HEK293 (cell line): ENCODE measurements at regions not wholly inside any gene's neighbourhood (a gene's known extent, or its start where the extent isn't known, plus 50 kb on each side); places are given as distances from the start of the nearest gene placed in this dataset.

ENCODE experiments used
- CTCF ChIA-PET: fragments of 350-600 bp; formaldehyde crosslinking; extraction: SDS; loops from one replicate; lab custom pipeline; 2021; ENCODE audit warnings: antibody characterized with exemption; lab: Yijun Ruan, JAX
- POLR2A ChIA-PET: fragments of 300-600 bp; formaldehyde crosslinking; extraction: SDS; loops from one replicate; lab custom pipeline; 2020; ENCODE audit warnings: antibody characterized with exemption, inconsistent platforms; lab: Yijun Ruan, JAX
- H3K27ac ChIP-seq: fragments of 200-500 bp; sonication (Bioruptor generic); 2 replicates; pipeline ENCODE4 v1.5.1; 2014; ENCODE audit warnings: low read depth, low read length, control low read depth, inconsistent platforms; ENCODE audit errors: extremely low read depth
- H3K36me3 ChIP-seq, 2 experiments: fragments of 200-500 bp in 1 of 2; sonication (Bioruptor generic) in 1 of 2; 1 replicate in 1 of 2; 2 replicates in 1 of 2; pipeline ENCODE4 v1.5.1; 2014 to 2017; ENCODE audit warnings: inconsistent platforms in 2 of 2, low read length in 2 of 2; ENCODE audit not compliant: control insufficient read depth in 2 of 2, insufficient read depth in 1 of 2
- H3K4me1 ChIP-seq: fragments of 200-500 bp; sonication (Bioruptor generic); 2 replicates; pipeline ENCODE4 v1.5.1; 2014; ENCODE audit warnings: mild to moderate bottlenecking, low read length, inconsistent platforms; ENCODE audit not compliant: control insufficient read depth, insufficient read depth
- H3K4me3 ChIP-seq: 2 replicates; pipeline ENCODE4 v1.5.1; 2011; ENCODE audit warnings: low read depth, mild to moderate bottlenecking, control low read depth, low read length, moderate library complexity
- H3K9me3 ChIP-seq: fragments of 200-500 bp; sonication (Bioruptor generic); 2 replicates; pipeline ENCODE4 v1.5.1; 2014; ENCODE audit warnings: low read depth, low read length, inconsistent platforms; ENCODE audit not compliant: control insufficient read depth, insufficient read depth
- BCL11A ChIP-seq: fragments of 450-650 bp; formaldehyde crosslinking; IDR thresholded peaks from 2 replicates; pipeline ENCODE4 v1.5.1; 2016; ENCODE audit warnings: low read depth, missing biosample characterization, missing genetic modification characterization
- EGR2 ChIP-seq: fragments of 450-650 bp; formaldehyde crosslinking; IDR thresholded peaks from 2 replicates; pipeline ENCODE4 v1.5.1; 2016; ENCODE audit warnings: low read depth, missing biosample characterization, missing genetic modification characterization
- GLI4 ChIP-seq: fragments of 450-650 bp; formaldehyde crosslinking; IDR thresholded peaks from 2 replicates; pipeline ENCODE4 v1.5.1; 2016; ENCODE audit warnings: missing biosample characterization, missing genetic modification characterization
- GLIS1 ChIP-seq: fragments of 450-650 bp; formaldehyde crosslinking; IDR thresholded peaks from 2 replicates; pipeline ENCODE4 v1.5.1; 2016; ENCODE audit warnings: missing biosample characterization, missing genetic modification characterization
- KLF10 ChIP-seq: fragments of 450-650 bp; IDR thresholded peaks from 2 replicates; pipeline ENCODE4 v1.5.1; 2018; ENCODE audit warnings: missing biosample characterization, mild to moderate bottlenecking, missing genetic modification characterization
- SETDB1 ChIP-seq: IDR thresholded peaks from one replicate; pipeline ENCODE4 v1.6.1; 2017; ENCODE audit warnings: mild to moderate bottlenecking, low read length, moderate library complexity, mixed read lengths; ENCODE audit not compliant: insufficient read length
- ZBTB20 ChIP-seq: fragments of 450-650 bp; formaldehyde crosslinking; IDR thresholded peaks from 2 replicates; pipeline ENCODE4 v1.5.1; 2016; ENCODE audit warnings: missing biosample characterization, missing genetic modification characterization
- ZEB2 ChIP-seq: fragments of 450-650 bp; formaldehyde crosslinking; IDR thresholded peaks from 2 replicates; pipeline ENCODE4 v1.5.1; 2016; ENCODE audit warnings: missing biosample characterization, missing genetic modification characterization
- ZNF140 ChIP-seq: fragments of 450-650 bp; formaldehyde crosslinking; IDR thresholded peaks from 2 replicates; pipeline ENCODE4 v1.5.1; 2016; ENCODE audit warnings: missing biosample characterization, missing genetic modification characterization
- ZNF146 ChIP-seq: fragments of 450-650 bp; formaldehyde crosslinking; IDR thresholded peaks from 2 replicates; pipeline ENCODE4 v1.5.1; 2016; ENCODE audit warnings: missing biosample characterization, missing genetic modification characterization
- ZNF155 ChIP-seq: fragments of 450-650 bp; formaldehyde crosslinking; IDR thresholded peaks from 2 replicates; pipeline ENCODE4 v1.5.1; 2016; ENCODE audit warnings: missing biosample characterization, missing genetic modification characterization
- ZNF169 ChIP-seq: fragments of 450-650 bp; formaldehyde crosslinking; IDR thresholded peaks from 2 replicates; pipeline ENCODE4 v1.5.1; 2016; ENCODE audit warnings: missing biosample characterization, missing genetic modification characterization
- ZNF24 ChIP-seq: fragments of 450-650 bp; formaldehyde crosslinking; IDR thresholded peaks from 2 replicates; pipeline ENCODE4 v1.5.1; 2016; ENCODE audit warnings: missing biosample characterization, missing genetic modification characterization
- ZNF311 ChIP-seq: fragments of 450-650 bp; formaldehyde crosslinking; IDR thresholded peaks from 2 replicates; pipeline ENCODE4 v1.5.1; 2017; ENCODE audit warnings: missing biosample characterization, missing genetic modification characterization, borderline replicate concordance
- ZNF335 ChIP-seq: fragments of 450-650 bp; formaldehyde crosslinking; conservative IDR thresholded peaks from 2 replicates; pipeline ENCODE4 v1.5.1; 2016; ENCODE audit warnings: missing biosample characterization, missing genetic modification characterization
- ZNF473 ChIP-seq: fragments of 450-650 bp; formaldehyde crosslinking; IDR thresholded peaks from 2 replicates; pipeline ENCODE4 v1.5.1; 2017; ENCODE audit warnings: missing biosample characterization, missing genetic modification characterization
- ZNF529 ChIP-seq: fragments of 450-650 bp; formaldehyde crosslinking; IDR thresholded peaks from 2 replicates; pipeline ENCODE4 v1.5.1; 2017; ENCODE audit warnings: missing genetic modification characterization, missing biosample characterization; ENCODE audit not compliant: insufficient replicate concordance
- ZNF561 ChIP-seq: fragments of 450-650 bp; IDR thresholded peaks from 2 replicates; pipeline ENCODE4 v1.5.1; 2018; ENCODE audit warnings: missing biosample characterization, missing genetic modification characterization, borderline replicate concordance
- ZNF600 ChIP-seq: fragments of 450-650 bp; formaldehyde crosslinking; IDR thresholded peaks from 2 replicates; pipeline ENCODE4 v1.5.1; 2016; ENCODE audit warnings: missing biosample characterization, missing genetic modification characterization
- ZNF610 ChIP-seq: fragments of 450-650 bp; formaldehyde crosslinking; IDR thresholded peaks from 2 replicates; pipeline ENCODE4 v1.5.1; 2016; ENCODE audit warnings: missing biosample characterization, missing genetic modification characterization, borderline replicate concordance
- ZNF660 ChIP-seq: fragments of 450-650 bp; IDR thresholded peaks from 2 replicates; pipeline ENCODE4 v1.5.1; 2018; ENCODE audit warnings: missing biosample characterization, mild to moderate bottlenecking, missing genetic modification characterization
- ZNF768 ChIP-seq: fragments of 450-650 bp; formaldehyde crosslinking; IDR thresholded peaks from 2 replicates; pipeline ENCODE4 v1.5.1; 2018; ENCODE audit warnings: missing biosample characterization, mild to moderate bottlenecking, missing genetic modification characterization
- ZNF785 ChIP-seq: fragments of 450-650 bp; formaldehyde crosslinking; IDR thresholded peaks from 2 replicates; pipeline ENCODE4 v1.5.1; 2016; ENCODE audit warnings: missing biosample characterization, missing genetic modification characterization
- ZNF791 ChIP-seq: fragments of 450-650 bp; formaldehyde crosslinking; IDR thresholded peaks from 2 replicates; pipeline ENCODE4 v1.5.1; 2016; ENCODE audit warnings: missing biosample characterization, missing genetic modification characterization
- ZSCAN16 ChIP-seq: fragments of 450-650 bp; formaldehyde crosslinking; IDR thresholded peaks from 2 replicates; pipeline ENCODE4 v1.5.1; 2016; ENCODE audit warnings: missing biosample characterization, missing genetic modification characterization
- ZSCAN23 ChIP-seq: fragments of 450-650 bp; formaldehyde crosslinking; IDR thresholded peaks from 2 replicates; pipeline ENCODE4 v1.5.1; 2016; ENCODE audit warnings: missing biosample characterization, missing genetic modification characterization
- ZSCAN30 ChIP-seq: fragments of 450-650 bp; IDR thresholded peaks from 2 replicates; pipeline ENCODE4 v1.5.1; 2018; ENCODE audit warnings: missing biosample characterization, mild to moderate bottlenecking, missing genetic modification characterization, moderate library complexity
- ZSCAN4 ChIP-seq: fragments of 450-650 bp; formaldehyde crosslinking; IDR thresholded peaks from 2 replicates; pipeline ENCODE4 v1.5.1; 2017; ENCODE audit warnings: missing biosample characterization, missing genetic modification characterization
- TF ChIP-seq, protein P1 (sequence below): fragments of 450-650 bp; formaldehyde crosslinking; IDR thresholded peaks from 2 replicates; pipeline ENCODE4 v1.5.1; 2016; ENCODE audit warnings: missing biosample characterization, missing genetic modification characterization
- TF ChIP-seq, protein P2 (sequence below): sonication (generic); formaldehyde crosslinking; IDR thresholded peaks from 2 replicates; pipeline ENCODE4 v1.8.1; 2022; ENCODE audit warnings: mild to moderate bottlenecking, moderate library complexity, missing genetic modification reagents
- TF ChIP-seq, protein P3 (sequence below): fragments of 450-650 bp; formaldehyde crosslinking; IDR thresholded peaks from 2 replicates; pipeline ENCODE4 v1.5.0; 2017; ENCODE audit warnings: missing biosample characterization, missing genetic modification characterization, borderline replicate concordance

GRCh38 chr12:34526946-34527345, 504.6 kb downstream of the ALG10 start:
- H3K4me1 ChIP-seq, result no peaks in the 10 kb centered on the region
- H3K36me3 ChIP-seq, result no peaks in the 10 kb centered on the region
- no peak for TF ChIP-seq KLF10 (tag by site-specific recombination)
- POLR2A ChIA-PET, result no interaction called here
- no peaks in the 10 kb centered on the region; the same call in 1 of the 2 replicates for H3K9me3 ChIP-seq
- H3K4me3 ChIP-seq, result no peak overlapping the region
- CTCF ChIA-PET, result interaction anchor here (0.6 kb wide), 1 partner anchor 488 kb away, joined by 3 read pairs; no protein-coding TSS in a partner anchor
- no peak overlapping the region for H3K27ac ChIP-seq

DNA sequence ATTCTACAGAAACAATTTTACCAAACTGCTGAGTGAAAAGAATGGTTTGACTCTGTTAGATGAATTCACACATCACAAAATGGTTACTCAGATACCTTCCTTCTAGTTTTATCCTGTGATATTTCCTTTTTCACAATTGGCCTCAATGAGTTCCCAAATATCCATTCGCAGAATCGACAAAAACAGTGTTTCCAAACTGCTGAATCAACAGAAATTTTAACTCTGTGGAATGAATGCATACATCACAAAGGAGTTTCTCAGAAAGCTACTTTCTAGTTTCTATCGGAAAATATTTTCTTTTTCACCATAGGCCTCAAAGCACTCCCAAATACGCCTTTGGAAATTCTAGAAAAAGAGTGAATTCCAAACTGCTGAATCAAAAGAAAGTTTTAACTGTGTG, 525.0 kb downstream of the ALG10 start:
- ChIA-PET POLR2A (no interaction called here), CTCF (no interaction called here)
- TF ChIP-seq GLIS1 (tag by site-specific recombination) (no peak), ZBTB20 (tag by site-specific recombination) (no peak), SETDB1 (no peak), ZSCAN23 (tag by site-specific recombination) (no peak), ZNF768 (tag by site-specific recombination) (no peak), ZEB2 (tag by site-specific recombination) (no peak), ZNF561 (no peak), ZNF785 (tag by site-specific recombination) (no peak), ZNF610 (no peak), ZNF146 (tag by site-specific recombination) (no peak), EGR2 (no peak), ZNF600 (tag by site-specific recombination) (no peak), ZSCAN16 (no peak), ZSCAN30 (tag by site-specific recombination) (no peak), ZSCAN4 (tag by site-specific recombination) (no peak), BCL11A (tag by site-specific recombination) (no peak), ZNF24 (tag by site-specific recombination) (no peak), ZNF155 (no peak)
- TF ChIP-seq, protein P1, sequence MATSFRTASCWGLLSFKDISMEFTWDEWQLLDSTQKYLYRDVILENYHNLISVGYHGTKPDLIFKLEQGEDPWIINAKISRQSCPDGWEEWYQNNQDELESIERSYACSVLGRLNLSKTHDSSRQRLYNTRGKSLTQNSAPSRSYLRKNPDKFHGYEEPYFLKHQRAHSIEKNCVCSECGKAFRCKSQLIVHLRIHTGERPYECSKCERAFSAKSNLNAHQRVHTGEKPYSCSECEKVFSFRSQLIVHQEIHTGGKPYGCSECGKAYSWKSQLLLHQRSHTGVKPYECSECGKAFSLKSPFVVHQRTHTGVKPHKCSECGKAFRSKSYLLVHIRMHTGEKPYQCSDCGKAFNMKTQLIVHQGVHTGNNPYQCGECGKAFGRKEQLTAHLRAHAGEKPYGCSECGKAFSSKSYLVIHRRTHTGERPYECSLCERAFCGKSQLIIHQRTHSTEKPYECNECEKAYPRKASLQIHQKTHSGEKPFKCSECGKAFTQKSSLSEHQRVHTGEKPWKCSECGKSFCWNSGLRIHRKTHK, result no peak
- TF ChIP-seq, protein P2, sequence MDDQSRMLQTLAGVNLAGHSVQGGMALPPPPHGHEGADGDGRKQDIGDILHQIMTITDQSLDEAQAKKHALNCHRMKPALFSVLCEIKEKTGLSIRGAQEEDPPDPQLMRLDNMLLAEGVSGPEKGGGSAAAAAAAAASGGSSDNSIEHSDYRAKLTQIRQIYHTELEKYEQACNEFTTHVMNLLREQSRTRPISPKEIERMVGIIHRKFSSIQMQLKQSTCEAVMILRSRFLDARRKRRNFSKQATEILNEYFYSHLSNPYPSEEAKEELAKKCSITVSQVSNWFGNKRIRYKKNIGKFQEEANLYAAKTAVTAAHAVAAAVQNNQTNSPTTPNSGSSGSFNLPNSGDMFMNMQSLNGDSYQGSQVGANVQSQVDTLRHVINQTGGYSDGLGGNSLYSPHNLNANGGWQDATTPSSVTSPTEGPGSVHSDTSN (CRISPR knock-in tag), result no peak
- no peaks in the 10 kb centered on the region for H3K36me3 ChIP-seq
- H3K4me3 ChIP-seq, result no peak overlapping the region
- no peaks in the 10 kb centered on the region for H3K4me1 ChIP-seq
- no peaks in the 10 kb centered on the region for H3K9me3 ChIP-seq
- no peak overlapping the region for H3K27ac ChIP-seq

DNA sequence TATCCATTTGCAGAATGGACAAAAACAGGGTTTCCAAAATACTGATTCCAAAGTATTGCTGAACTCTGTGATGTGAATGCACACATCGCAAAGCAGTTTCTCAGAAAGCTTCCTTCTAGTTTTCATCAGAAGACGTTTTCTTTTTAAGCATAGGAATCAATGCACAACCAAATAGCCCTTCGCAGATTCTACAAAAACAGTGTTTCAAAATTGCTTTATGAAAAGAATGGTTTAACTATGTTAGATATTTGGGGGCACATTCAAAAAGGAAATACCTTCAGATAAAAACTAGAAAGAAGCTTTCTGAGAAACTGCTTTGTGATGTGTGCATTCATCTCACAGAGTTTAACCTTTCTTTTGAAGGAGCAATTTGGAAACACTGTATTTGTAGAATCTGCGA, 569.7 kb downstream of the ALG10 start:
- CTCF ChIA-PET, result no interaction called here
- Histone ChIP-seq H3K4me3 (no peak overlapping the region), H3K27ac (no peak overlapping the region), H3K36me3 (no peaks in the 10 kb centered on the region), H3K9me3 (no peaks in the 10 kb centered on the region), H3K4me1 (no peaks in the 10 kb centered on the region)
- POLR2A ChIA-PET, result no interaction called here
- TF ChIP-seq ZNF473 (no peak), ZNF169 (no peak), ZNF660 (tag by site-specific recombination) (no peak), GLI4 (tag by site-specific recombination) (no peak), ZNF791 (tag by site-specific recombination) (peak; percentile 92), ZNF529 (tag by site-specific recombination) (no peak), SETDB1 (peak; percentile 41), ZNF335 (no peak), ZNF140 (tag by site-specific recombination) (no peak), ZNF311 (tag by site-specific recombination) (no peak)
- TF ChIP-seq, protein P3, sequence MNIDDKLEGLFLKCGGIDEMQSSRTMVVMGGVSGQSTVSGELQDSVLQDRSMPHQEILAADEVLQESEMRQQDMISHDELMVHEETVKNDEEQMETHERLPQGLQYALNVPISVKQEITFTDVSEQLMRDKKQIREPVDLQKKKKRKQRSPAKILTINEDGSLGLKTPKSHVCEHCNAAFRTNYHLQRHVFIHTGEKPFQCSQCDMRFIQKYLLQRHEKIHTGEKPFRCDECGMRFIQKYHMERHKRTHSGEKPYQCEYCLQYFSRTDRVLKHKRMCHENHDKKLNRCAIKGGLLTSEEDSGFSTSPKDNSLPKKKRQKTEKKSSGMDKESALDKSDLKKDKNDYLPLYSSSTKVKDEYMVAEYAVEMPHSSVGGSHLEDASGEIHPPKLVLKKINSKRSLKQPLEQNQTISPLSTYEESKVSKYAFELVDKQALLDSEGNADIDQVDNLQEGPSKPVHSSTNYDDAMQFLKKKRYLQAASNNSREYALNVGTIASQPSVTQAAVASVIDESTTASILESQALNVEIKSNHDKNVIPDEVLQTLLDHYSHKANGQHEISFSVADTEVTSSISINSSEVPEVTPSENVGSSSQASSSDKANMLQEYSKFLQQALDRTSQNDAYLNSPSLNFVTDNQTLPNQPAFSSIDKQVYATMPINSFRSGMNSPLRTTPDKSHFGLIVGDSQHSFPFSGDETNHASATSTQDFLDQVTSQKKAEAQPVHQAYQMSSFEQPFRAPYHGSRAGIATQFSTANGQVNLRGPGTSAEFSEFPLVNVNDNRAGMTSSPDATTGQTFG (tag by site-specific recombination), result no peak
